HG02571 (cell line): ENCODE measurements at regions not wholly inside any gene's neighbourhood (a gene's known extent, or its start where the extent isn't known, plus 50 kb on each side); places are given as distances from the start of the nearest gene placed in this dataset.
A peak's percentile ranks its signal among the peaks of the same experiment; 100 is the strongest.
"Not testable (repeated sequence)": the region's sequence is repeated elsewhere in the genome, so short reads cannot be mapped to it uniquely, and the experiment has no call there.

Source experiments
- ATAC-seq: cut with Tn5 transposase; IDR thresholded peaks from one replicate; pipeline ENCODE4 v1.9.1; 2021; ENCODE audit warnings: mild to moderate bottlenecking, moderate library complexity; ENCODE audit not compliant: unreplicated experiment

DNA sequence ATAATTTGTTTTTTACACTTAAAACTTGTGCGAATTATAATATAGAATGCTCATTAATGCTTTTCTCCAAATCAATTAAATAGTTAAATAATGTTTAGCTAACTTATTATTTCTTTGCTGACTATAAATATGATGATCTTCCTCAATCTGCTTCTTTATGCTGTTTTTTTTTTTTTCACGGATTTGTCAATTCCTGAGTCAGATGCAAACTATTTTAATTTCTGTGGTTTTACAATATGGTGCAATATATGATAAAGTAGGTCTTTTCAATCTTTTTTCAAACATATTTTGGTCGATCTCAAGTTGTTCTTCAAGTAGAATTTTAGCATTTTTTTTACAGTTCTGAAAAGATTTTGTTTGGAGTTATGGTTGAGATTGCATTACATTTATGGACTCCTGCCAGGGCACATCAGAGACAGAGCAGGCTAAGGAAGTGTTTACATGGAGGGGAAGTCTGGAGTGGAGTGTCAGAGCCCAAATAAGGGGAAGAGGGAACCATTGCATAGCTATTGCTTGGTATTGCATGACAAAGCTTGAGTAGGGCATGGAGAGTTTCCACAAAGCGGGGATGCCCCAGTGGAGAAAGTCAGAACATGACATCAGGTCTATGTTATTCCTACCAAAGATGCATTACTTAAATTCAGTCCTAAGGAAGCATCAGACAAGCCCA lies 204.4 kb downstream of the OTUD1 start:
- ATAC-seq = no peak

DNA sequence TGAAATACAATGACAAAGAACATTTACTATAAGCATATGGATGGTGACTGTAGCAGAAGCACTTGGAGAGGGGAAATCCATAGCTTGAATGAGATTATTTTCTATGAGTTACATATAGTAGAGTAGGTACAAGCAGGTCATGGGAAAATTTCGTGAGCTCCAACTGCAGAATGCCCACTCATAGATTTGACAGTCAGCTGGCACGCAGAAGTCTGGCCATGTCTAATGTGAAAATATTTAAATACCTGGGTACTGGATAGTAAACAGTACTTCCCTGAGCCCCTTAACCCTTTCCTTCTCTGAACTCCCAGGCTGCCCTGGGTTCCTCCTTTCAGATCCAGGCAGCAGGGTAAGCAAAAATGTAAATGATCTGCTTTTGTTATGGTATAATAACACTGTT lies 209.7 kb downstream of the OTUD1 start:
- ATAC-seq = no peak

DNA sequence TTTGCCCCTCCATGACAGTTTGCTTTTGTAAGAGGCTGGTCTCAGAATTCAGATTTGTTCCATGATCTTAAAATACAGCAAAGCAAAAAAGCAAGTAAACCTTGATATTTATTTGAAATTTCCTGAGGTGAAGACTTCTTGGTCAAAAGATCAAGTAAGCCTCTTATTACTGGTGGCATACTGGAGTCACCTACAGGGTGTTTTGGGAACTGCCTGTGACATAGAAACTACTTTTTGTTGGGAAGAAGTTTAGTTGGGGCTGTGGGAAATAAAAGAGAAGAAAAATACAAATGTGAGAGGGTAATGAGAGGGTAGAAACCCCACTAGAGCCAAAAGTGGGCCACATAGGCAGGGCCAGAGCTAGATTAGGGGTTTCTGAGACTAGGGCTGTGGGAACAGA lies 217.9 kb downstream of the OTUD1 start:
- ATAC-seq = no peak

GRCh38 chr10:23657677-23658076 lies 218.8 kb downstream of the OTUD1 start:
- no peak for ATAC-seq

DNA sequence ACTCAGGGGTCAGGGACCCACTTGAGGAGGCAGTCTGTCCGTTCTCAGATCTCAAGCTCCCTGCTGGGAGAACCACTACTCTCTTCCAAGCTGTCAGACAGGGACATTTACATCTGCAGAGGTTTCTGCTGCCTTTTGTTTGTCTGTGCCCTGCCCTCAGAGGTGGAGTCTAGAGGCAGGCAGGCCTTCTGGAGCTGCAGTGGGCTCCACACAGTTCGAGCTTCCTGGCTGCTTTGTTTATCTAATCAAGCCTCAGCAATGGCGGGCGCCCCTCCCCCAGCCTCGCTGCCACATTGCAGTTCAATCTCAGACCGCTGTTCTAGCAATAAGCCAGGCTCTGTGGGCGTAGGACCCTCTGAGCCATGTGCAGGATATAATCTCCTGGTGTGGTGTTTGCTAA lies 233.0 kb downstream of the OTUD1 start:
- not testable (repeated sequence) for ATAC-seq

DNA sequence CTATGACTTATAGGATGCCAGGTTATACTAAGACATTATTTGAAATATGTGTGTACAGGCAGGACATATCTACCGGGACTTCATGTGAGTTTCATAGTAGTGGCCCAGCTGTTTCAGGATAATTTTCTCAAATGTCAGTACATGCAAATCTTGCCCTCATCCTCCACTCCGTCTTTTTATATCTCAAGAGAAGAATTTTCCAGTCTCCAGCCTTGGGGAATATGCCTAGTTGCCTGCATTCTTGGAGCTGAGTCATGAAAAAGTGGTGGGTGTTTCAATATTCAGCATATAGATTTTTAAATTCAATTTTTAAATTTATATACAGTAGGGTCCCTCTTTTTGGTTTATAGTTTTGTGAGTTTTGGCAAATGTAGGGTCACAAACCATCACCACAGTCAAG lies 236.7 kb downstream of the OTUD1 start:
- ATAC-seq = no peak

- ATAC-seq = no peak
Observed at GRCh38 chr10:23676296-23676695, 237.4 kb downstream of the OTUD1 start.

DNA sequence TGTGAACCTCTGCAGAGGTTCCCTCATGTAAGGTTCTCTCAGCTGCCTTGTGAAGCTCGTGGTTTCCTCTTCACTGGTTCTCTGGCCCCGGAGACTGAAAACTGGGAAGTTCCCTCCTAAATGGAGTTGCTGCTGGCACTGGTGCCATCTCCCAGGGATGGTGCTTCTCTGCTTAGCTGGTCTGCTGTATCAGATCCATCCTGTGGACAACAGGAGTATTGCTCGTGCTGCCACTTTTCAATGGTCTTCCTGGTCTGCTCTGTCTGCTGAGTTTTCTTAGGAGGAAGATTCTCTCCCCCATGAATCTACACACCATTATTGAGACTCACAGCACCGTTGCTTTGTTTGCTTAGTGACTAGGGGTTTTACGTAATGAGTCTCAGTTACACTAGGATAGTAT lies 247.8 kb downstream of the OTUD1 start:
- ATAC-seq = no peak

- no peak for ATAC-seq
Observed at GRCh38 chr10:23692736-23693135, 253.9 kb downstream of the OTUD1 start.

GRCh38 chr10:23693501-23693901 lies 254.6 kb downstream of the OTUD1 start:
- ATAC-seq = no peak

DNA sequence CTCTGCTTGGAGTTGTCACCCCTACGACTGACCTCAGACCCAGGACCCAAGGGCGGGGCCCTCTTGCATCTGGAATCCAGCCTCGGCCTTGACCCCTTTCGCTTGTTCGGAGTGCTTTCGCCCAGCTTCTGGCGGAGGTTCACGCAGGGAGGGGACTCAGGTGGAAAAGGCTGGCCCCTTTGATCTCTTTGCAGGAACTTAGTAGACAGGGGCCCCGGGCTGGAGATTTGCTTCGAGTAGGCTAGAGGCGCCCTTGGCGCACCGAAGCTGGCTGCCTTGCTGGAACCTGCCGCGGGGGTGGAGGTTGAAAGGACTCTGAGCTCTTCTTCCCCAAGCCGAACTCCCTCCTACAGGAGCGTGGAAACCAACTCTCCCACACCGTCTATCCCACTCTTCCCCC lies 255.1 kb downstream of the OTUD1 start:
- no peak for ATAC-seq

GRCh38 chr10:23694446-23694920 lies 255.6 kb downstream of the OTUD1 start:
- no peak for ATAC-seq

DNA sequence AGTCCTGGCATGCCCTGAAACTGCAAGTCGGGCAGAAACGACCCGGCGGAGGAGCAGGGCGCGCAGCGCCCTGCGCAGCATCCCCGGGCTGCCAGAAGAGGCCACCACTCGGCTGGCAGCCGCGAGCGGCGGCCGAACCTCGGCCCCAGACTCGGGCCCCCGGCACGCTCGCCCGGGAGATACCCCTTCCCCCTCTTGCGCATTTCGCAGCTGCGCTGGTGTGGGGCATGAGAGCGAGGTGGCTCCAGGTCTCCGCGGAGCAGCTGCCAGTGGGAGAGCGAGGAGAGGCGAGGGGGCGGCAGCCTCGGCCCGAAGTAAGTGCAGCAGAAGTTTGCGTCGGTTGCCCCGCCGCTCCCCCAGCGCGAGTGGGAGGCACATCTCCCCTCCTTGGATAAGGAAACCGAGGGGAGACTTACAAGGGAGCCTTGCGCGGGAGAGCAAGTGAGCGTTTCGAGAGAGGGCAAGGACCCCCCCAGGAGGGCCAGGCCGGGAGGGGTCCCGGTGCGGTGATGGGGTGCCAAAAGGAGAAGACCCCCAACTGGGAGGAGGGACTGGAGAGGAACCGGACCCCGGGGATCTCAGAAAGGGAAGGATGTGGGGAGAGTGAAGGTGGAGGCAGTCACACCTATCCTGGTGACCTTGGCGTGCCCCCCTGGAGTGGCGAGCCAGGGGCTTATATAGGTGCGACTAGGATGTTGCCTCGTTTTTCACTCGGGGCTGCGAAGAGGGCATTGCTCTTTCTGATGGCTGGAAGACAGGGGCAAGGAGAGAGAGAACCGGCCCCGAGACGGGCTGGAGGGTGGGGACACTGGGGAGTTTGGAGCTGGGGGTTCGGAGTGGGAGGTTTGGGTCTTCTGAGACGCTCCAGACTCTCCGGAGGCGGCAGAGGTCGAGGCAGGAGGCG lies 256.3 kb downstream of the OTUD1 start:
- no peak for ATAC-seq

- ATAC-seq = no peak
Observed at GRCh38 chr10:23695825-23696420, 257.0 kb downstream of the OTUD1 start.

DNA sequence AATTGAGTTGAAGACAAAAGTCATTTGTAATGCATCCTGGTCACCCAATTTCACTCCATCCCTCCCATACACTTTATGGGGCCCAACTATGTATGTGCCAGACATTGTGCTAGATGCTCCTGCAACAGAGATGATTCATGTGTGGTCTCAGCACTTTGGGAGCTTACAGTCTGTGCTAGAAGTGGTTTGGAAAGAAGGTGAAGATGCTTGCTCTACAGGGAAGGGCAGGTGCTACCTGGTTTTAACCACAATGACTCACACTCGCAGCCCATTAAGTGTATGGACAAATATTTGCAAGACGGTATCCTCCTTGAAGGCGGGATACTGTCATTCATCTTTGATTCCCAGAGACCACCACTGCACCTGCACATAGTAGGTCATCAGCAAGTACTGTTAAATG lies 257.6 kb downstream of the OTUD1 start:
- ATAC-seq = no peak

DNA sequence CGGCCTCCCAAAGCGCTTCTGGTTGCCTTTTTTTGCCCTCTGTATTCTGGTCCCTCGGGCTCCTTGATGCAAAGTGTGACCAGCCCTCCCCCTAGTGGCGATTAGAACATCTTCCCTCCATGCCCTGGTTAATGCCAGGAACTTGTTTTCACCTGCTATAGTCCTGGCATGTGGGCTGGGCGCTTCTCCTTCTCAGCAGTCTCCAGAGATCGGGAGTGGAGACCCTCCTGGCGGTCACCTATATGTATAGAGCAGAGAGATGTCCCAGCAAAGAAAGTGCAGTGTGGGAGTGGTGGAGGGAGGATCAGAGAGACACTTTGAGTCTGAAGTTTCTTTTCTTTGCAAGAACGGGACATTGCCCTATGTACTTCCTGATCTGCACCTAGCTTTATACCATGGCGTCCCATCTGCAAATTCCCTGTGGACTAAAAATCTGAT lies 264.1 kb downstream of the OTUD1 start:
- peak; percentile 94 for ATAC-seq

DNA sequence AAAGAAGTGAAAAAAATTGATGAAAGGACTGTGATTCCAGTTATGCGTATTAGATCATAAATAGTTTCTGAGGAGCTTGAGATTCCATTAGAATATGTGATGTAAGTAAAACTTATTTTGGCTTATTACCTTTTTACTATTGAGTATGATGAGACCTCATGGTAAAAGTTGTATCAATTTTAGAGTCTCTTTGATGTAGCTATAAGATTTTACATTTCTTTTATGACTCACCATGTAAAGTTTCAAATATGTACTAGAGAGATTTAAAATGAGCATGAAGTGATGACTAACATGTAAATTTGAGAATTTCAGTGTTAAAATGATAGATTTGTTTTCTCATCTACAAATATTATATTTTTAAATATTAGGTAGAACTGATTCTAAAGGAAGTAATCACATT lies 276.5 kb downstream of the OTUD1 start:
- no peak for ATAC-seq

DNA sequence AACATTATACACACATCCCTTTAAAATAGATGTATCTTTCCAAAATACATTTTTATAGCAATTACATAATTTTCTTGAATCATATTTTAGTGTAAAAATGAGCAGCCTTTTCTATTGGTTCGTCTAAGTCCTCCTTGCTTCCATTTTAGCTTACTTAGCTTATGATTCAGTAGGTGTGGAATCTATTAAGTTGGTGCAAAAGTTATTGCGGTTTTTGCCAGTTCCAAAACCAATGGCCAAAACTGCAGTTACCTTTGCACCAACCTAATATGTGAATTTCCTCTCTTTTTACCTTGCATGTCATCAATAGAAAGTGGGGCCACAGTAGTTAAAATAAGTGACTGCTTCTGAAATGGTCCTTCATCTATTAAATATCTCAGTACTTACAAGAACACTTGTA lies 279.0 kb downstream of the OTUD1 start:
- ATAC-seq = no peak

GRCh38 chr10:23718946-23719345 lies 280.1 kb downstream of the OTUD1 start:
- ATAC-seq = no peak

- ATAC-seq = no peak
Observed at GRCh38 chr10:23723796-23724195, 284.9 kb downstream of the OTUD1 start.

DNA sequence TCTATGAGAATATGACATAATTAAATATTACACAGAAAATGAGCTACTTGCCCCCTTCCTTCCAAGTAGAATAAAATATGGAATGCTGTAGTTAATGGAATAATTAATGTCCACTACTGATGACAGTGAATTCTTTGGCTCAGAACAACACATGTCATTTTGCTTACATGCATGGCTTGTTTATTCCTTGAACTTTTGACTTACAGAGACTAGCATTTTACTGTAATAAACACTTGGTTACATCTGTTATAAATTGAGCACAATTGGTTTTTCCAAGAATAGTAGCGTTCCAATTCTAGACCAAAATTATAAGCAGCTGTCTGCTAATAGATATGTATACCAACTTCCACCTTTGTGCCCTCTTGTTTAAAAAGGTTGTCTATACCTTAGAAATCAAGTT lies 286.7 kb downstream of the OTUD1 start:
- ATAC-seq = no peak

DNA sequence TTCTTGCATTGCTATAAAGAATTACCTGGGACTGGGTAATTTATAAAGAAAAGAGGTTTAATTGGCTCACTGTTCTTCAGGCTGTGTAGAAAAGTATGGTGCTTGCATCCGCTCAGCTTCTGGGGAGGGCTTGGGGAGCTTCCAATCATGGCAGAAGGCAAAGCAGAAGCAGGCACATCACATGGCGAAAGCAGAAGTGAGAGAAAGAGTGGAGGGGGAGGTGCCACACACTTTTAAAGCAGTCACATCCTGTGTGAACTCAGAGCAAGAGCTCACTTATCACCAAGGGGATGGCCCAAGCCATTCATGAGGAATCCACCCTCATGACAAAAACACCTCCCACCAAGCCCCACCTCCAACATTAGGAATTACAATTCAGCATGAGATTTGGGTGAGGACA lies 303.5 kb downstream of the OTUD1 start:
- ATAC-seq = no peak
